Activated CD8-positive, alpha-beta T cell treated with anti-CD3 and anti-CD28 coated beads for 36 hours (primary cell): ENCODE measurements at regions not wholly inside any gene's neighbourhood (a gene's known extent, or its start where the extent isn't known, plus 50 kb on each side); places are given as distances from the start of the nearest gene placed in this dataset.

ENCODE experiments used
- ATAC-seq: fragments of 200-7000 bp; cut with Tn5 transposase; one replicate; pipeline ENCODE4 v1.10.0; 2021; ENCODE audit warnings: mild to moderate bottlenecking, moderate library complexity
- CTCF ChIA-PET: fragments of 350-600 bp; sonication (Branson Sonifier 250); formaldehyde crosslinking; loops from one replicate; lab custom pipeline; 2021; ENCODE audit warnings: antibody characterized with exemption; lab: Charles Lee
- POLR2A ChIA-PET: fragments of 350-600 bp; sonication (Branson Sonifier 250); formaldehyde crosslinking; loops from one replicate; lab custom pipeline; 2021; ENCODE audit warnings: antibody characterized with exemption; lab: Charles Lee
- DNase-seq: peaks from one replicate; pipeline ENCODE4 v3.0.0-alpha.2; 2020
- H3K27ac Mint-ChIP-seq: one replicate; pipeline ENCODE4 v1.8.0; 2021; ENCODE audit warnings: mild to moderate bottlenecking, mixed read lengths
- H3K27me3 Mint-ChIP-seq: one replicate; pipeline ENCODE4 v1.8.0; 2021; ENCODE audit warnings: mixed read lengths
- H3K36me3 Mint-ChIP-seq: one replicate; pipeline ENCODE4 v1.8.0; 2021; ENCODE audit warnings: low read depth, mixed read lengths
- H3K4me1 Mint-ChIP-seq: one replicate; pipeline ENCODE4 v1.8.0; 2021; ENCODE audit warnings: low read depth, mixed read lengths
- H3K4me3 Mint-ChIP-seq: one replicate; pipeline ENCODE4 v1.8.0; 2021; ENCODE audit warnings: mild to moderate bottlenecking, moderate library complexity, mixed read lengths
- H3K9me3 Mint-ChIP-seq: one replicate; pipeline ENCODE4 v1.8.0; 2021; ENCODE audit warnings: mixed read lengths
- intact Hi-C: fragments of 100-400 bp; cut with micrococcal nuclease; formaldehyde crosslinking; loops from one replicate; pipeline ENCODE4 v1.10.0; 2022
- TF ChIP-seq, protein P1 (sequence below): fragments of 200-600 bp; IDR thresholded peaks from one replicate; pipeline ENCODE4 v1.8.0; 2022; ENCODE audit warnings: antibody characterized with exemption, mild to moderate bottlenecking

GRCh38 chr17:68718926-68719325 lies 117.8 kb upstream of the FAM20A start:
- Mint-ChIP-seq H3K4me3 (no peak overlapping the region), H3K27ac (no peak overlapping the region), H3K36me3 (no peaks in the 10 kb centered on the region), H3K27me3 (peaks cover 12% of the 10 kb centered on the region), H3K9me3 (no peaks in the 10 kb centered on the region), H3K4me1 (no peaks in the 10 kb centered on the region)
- ChIA-PET POLR2A (no interaction called here), CTCF (no interaction called here)
- TF ChIP-seq, protein P1, sequence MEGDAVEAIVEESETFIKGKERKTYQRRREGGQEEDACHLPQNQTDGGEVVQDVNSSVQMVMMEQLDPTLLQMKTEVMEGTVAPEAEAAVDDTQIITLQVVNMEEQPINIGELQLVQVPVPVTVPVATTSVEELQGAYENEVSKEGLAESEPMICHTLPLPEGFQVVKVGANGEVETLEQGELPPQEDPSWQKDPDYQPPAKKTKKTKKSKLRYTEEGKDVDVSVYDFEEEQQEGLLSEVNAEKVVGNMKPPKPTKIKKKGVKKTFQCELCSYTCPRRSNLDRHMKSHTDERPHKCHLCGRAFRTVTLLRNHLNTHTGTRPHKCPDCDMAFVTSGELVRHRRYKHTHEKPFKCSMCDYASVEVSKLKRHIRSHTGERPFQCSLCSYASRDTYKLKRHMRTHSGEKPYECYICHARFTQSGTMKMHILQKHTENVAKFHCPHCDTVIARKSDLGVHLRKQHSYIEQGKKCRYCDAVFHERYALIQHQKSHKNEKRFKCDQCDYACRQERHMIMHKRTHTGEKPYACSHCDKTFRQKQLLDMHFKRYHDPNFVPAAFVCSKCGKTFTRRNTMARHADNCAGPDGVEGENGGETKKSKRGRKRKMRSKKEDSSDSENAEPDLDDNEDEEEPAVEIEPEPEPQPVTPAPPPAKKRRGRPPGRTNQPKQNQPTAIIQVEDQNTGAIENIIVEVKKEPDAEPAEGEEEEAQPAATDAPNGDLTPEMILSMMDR: no peak
- intact Hi-C loops: no loop called here
- no peak for ATAC-seq
- no peak for DNase-seq

- DNase-seq: no peak
- Mint-ChIP-seq H3K4me1 (no peaks in the 10 kb centered on the region), H3K4me3 (no peak overlapping the region), H3K9me3 (no peaks in the 10 kb centered on the region), H3K27ac (no peak overlapping the region), H3K36me3 (no peaks in the 10 kb centered on the region), H3K27me3 (peaks cover 12% of the 10 kb centered on the region)
- ChIA-PET POLR2A (no interaction called here), CTCF (no interaction called here)
- TF ChIP-seq, protein P1: no peak
- no peak for ATAC-seq
- intact Hi-C loops: no loop called here
Measured at GRCh38 chr17:68718465-68718864, 117.3 kb upstream of the FAM20A start.

- POLR2A ChIA-PET: no interaction called here
Measured at GRCh38 chr17:68714676-68715075, 113.5 kb upstream of the FAM20A start.

GRCh38 chr17:68711858-68712257 lies 110.7 kb upstream of the FAM20A start:
- Mint-ChIP-seq H3K4me1 (no peaks in the 10 kb centered on the region), H3K4me3 (no peak overlapping the region), H3K27ac (no peak overlapping the region), H3K9me3 (no peaks in the 10 kb centered on the region), H3K36me3 (no peaks in the 10 kb centered on the region), H3K27me3 (peaks cover 18% of the 10 kb centered on the region)
- TF ChIP-seq, protein P1: no peak
- no peak for DNase-seq
- no peak for ATAC-seq
- intact Hi-C loops: no loop called here
- ChIA-PET CTCF (interaction anchor here (1.0 kb wide), 1 partner anchor 14 kb away, joined by 3 read pairs; no protein-coding TSS in a partner anchor), POLR2A (no interaction called here)

More at GRCh38 chr17:68714676-68715075, 113.5 kb upstream of the FAM20A start:
- Mint-ChIP-seq H3K36me3 (no peaks in the 10 kb centered on the region), H3K4me1 (no peaks in the 10 kb centered on the region), H3K27me3 (peaks cover 19% of the 10 kb centered on the region), H3K4me3 (no peak overlapping the region), H3K9me3 (no peaks in the 10 kb centered on the region), H3K27ac (no peak overlapping the region)
- no peak for DNase-seq
- ATAC-seq: no peak
- CTCF ChIA-PET: no interaction called here
- TF ChIP-seq, protein P1: no peak
- intact Hi-C loops: no loop called here

DNA sequence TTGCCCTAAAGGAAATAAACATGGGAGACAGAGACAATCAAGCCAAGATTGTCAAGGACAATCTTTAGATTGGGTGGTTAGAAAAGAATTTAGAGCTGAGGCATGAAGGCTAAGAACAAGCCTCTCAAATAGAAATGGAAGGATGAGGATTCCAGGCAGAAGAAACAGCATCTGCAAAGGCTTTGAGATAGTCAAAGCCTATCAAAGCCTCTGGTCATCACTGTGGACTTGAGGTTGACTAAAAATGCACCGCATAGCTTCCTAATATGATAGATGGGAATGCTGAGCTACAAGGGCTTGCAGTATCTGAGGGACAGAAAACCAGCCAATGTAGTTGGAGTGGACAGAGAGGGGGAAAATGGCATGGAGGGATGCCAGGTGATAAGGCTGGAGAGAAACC lies 109.8 kb upstream of the FAM20A start:
- H3K4me3 Mint-ChIP-seq: no peak overlapping the region
- ATAC-seq (no peak), DNase-seq (no peak)
- intact Hi-C loops: no loop called here
- POLR2A ChIA-PET: no interaction called here
- no peak overlapping the region for H3K27ac Mint-ChIP-seq
- CTCF ChIA-PET: interaction anchor here (1.0 kb wide), 1 partner anchor 15 kb away, joined by 3 read pairs; no protein-coding TSS in a partner anchor
- H3K27me3 Mint-ChIP-seq: peaks cover 13% of the 10 kb centered on the region
- TF ChIP-seq, protein P1: no peak
- H3K4me1 Mint-ChIP-seq: no peaks in the 10 kb centered on the region
- H3K9me3 Mint-ChIP-seq: no peaks in the 10 kb centered on the region
- no peaks in the 10 kb centered on the region for H3K36me3 Mint-ChIP-seq
